IMR-90 (cell line): ENCODE measurements at regions not wholly inside any gene's neighbourhood (a gene's known extent, or its start where the extent isn't known, plus 50 kb on each side); places are given as distances from the start of the nearest gene placed in this dataset.

Experiments used
- ATAC-seq: fragments of 200-7000 bp; cut with Tn5 transposase; 2 replicates; pipeline ENCODE4 v1.9.1; 2020; ENCODE audit warnings: low read depth, mild to moderate bottlenecking, moderate library complexity
- BruUV-seq: library from RNA; stranded (reverse); fragments of 400-500 nt; replicated peaks from 2 replicates; lab custom pipeline; 2021; lab: Mats Ljungman, UMichigan
- CTCF ChIA-PET: fragments of 300-600 bp; formaldehyde crosslinking; extraction: SDS; loops from one replicate; lab custom pipeline; 2021; ENCODE audit warnings: antibody characterized with exemption; lab: Yijun Ruan, JAX
- POLR2A ChIA-PET: fragments of 300-600 bp; sonication (Branson Sonifier 250); formaldehyde crosslinking; loops from one replicate; lab custom pipeline; 2022; ENCODE audit warnings: antibody characterized with exemption; ENCODE audit not compliant: unreplicated experiment; lab: Charles Lee
- DNase-seq: peaks from one replicate; pipeline ENCODE4 v3.0.0; 2013
- H2AFZ ChIP-seq: replicated peaks from 2 replicates; pipeline ENCODE3; 2013; ENCODE audit warnings: low read length, mild to moderate bottlenecking; ENCODE audit not compliant: poor library complexity
- H2AK5ac ChIP-seq: 2 replicates; pipeline ENCODE4 v1.6.1; 2013; ENCODE audit warnings: low read depth, low read length, inconsistent platforms
- H2AK9ac ChIP-seq: replicated peaks from 2 replicates; pipeline ENCODE3; 2013; ENCODE audit warnings: mild to moderate bottlenecking, low read depth, low read length, moderate library complexity; ENCODE audit not compliant: poor library complexity
- H2BK120ac ChIP-seq: 2 replicates; pipeline ENCODE4 v1.6.1; 2013; ENCODE audit warnings: low read depth, low read length, inconsistent platforms
- H2BK15ac ChIP-seq: 3 replicates; pipeline ENCODE4 v1.6.1; 2013; ENCODE audit warnings: low read depth, low read length, inconsistent platforms
- H2BK20ac ChIP-seq: 2 replicates; pipeline ENCODE4 v1.6.1; 2013; ENCODE audit warnings: low read depth, mild to moderate bottlenecking, inconsistent platforms, low read length, moderate library complexity
- H2BK5ac ChIP-seq: 2 replicates; pipeline ENCODE4 v1.6.1; 2013; ENCODE audit warnings: mild to moderate bottlenecking, low read depth, low read length, inconsistent platforms; ENCODE audit not compliant: poor library complexity, severe bottlenecking
- H3K14ac ChIP-seq: replicated peaks from 2 replicates; pipeline ENCODE4 v1.6.1; 2013; ENCODE audit warnings: low read depth, low read length, inconsistent platforms
- H3K18ac ChIP-seq: 2 replicates; pipeline ENCODE4 v1.6.1; 2013; ENCODE audit warnings: low read depth, low read length, control low read depth
- H3K23ac ChIP-seq: 2 replicates; pipeline ENCODE4 v1.6.1; 2013; ENCODE audit warnings: low read depth, low read length, inconsistent platforms
- H3K27ac ChIP-seq: 2 replicates; pipeline ENCODE4 v1.5.1; 2013; ENCODE audit warnings: mild to moderate bottlenecking, control low read depth, low read length; ENCODE audit not compliant: insufficient read depth
- H3K27me3 ChIP-seq: 2 replicates; pipeline ENCODE4 v1.6.1; 2013; ENCODE audit warnings: low read length; ENCODE audit not compliant: control insufficient read depth, insufficient read depth
- H3K36me3 ChIP-seq: 2 replicates; pipeline ENCODE4 v1.6.1; 2013; ENCODE audit warnings: low read length, mixed read lengths; ENCODE audit not compliant: control insufficient read depth, insufficient read depth
- H3K4ac ChIP-seq: 2 replicates; pipeline ENCODE4 v1.6.1; 2013; ENCODE audit warnings: low read depth, low read length, inconsistent platforms
- H3K4me1 ChIP-seq: 2 replicates; pipeline ENCODE4 v1.6.1; 2013; ENCODE audit warnings: low read length, mixed read lengths; ENCODE audit not compliant: control insufficient read depth, insufficient read depth
- H3K4me2 ChIP-seq: 2 replicates; pipeline ENCODE4 v1.6.1; 2013; ENCODE audit warnings: low read depth, mild to moderate bottlenecking, control low read depth, low read length, moderate library complexity
- H3K4me3 ChIP-seq: 2 replicates; pipeline ENCODE4 v1.5.1; 2013; ENCODE audit warnings: low read depth, mild to moderate bottlenecking, control low read depth, low read length, moderate library complexity; ENCODE audit not compliant: insufficient read depth
- H3K56ac ChIP-seq: 2 replicates; pipeline ENCODE4 v1.6.1; 2013; ENCODE audit warnings: low read length, inconsistent platforms; ENCODE audit not compliant: insufficient read depth; ENCODE audit errors: extremely low read depth
- H3K79me1 ChIP-seq, 2 experiments: 2 replicates each; pipeline ENCODE4 v1.6.1; 2013; ENCODE audit warnings: low read length in 2 of 2, inconsistent platforms in 1 of 2, low read depth in 1 of 2
- H3K9ac ChIP-seq: 2 replicates; pipeline ENCODE4 v1.6.1; 2013; ENCODE audit warnings: low read depth, low read length, control low read depth
- H3K9me1 ChIP-seq: 2 replicates; pipeline ENCODE4 v1.6.1; 2013; ENCODE audit warnings: low read length, inconsistent platforms; ENCODE audit not compliant: insufficient read depth
- H3K9me3 ChIP-seq: 2 replicates; pipeline ENCODE4 v1.6.1; 2013; ENCODE audit warnings: low read length; ENCODE audit not compliant: control insufficient read depth, insufficient read depth
- H4K20me1 ChIP-seq: 2 replicates; pipeline ENCODE4 v1.6.1; 2013; ENCODE audit warnings: low read length, inconsistent platforms; ENCODE audit not compliant: insufficient read depth
- H4K5ac ChIP-seq: 2 replicates; pipeline ENCODE4 v1.6.1; 2013; ENCODE audit warnings: mild to moderate bottlenecking, low read depth, low read length, control low read depth
- H4K8ac ChIP-seq, 2 experiments: 2 replicates each; pipeline ENCODE4 v1.6.1; 2013; ENCODE audit warnings: low read depth in 2 of 2, low read length in 2 of 2, control low read depth in 1 of 2, inconsistent platforms in 1 of 2
- H4K91ac ChIP-seq: 2 replicates; pipeline ENCODE4 v1.6.1; 2013; ENCODE audit warnings: low read depth, low read length, inconsistent platforms; ENCODE audit not compliant: insufficient read depth
- MAZ ChIP-seq: IDR thresholded peaks from 2 replicates; pipeline ENCODE4 v1.6.1; 2012; ENCODE audit warnings: low read depth, mild to moderate bottlenecking, low read length, improper control_type of control experiment, moderate library complexity, borderline replicate concordance
- MXI1 ChIP-seq: IDR thresholded peaks from 2 replicates; pipeline ENCODE4 v1.6.1; 2012; ENCODE audit warnings: low read depth, mild to moderate bottlenecking, low read length, moderate library complexity, borderline replicate concordance
- POLR2A ChIP-seq: IDR thresholded peaks from 2 replicates; pipeline ENCODE4 v1.6.1; 2012; ENCODE audit warnings: mild to moderate bottlenecking, low read depth, low read length
- RAD21 ChIP-seq: IDR thresholded peaks from 2 replicates; pipeline ENCODE4 v1.6.1; 2012; ENCODE audit warnings: low read length, improper control_type of control experiment
- WGBS, 2 experiments: methylation state at CpG; one replicate each; pipeline versions ENCODE4 v1.1.5 to v1.1.7; 2013; ENCODE audit warnings: missing lambda C conversion rate in 2 of 2; ENCODE audit not compliant: insufficient read length in 1 of 2; ENCODE audit errors: extremely low coverage in 2 of 2; 5-methylcytosine and 5-hydroxymethylcytosine counted together
- dilution Hi-C: fragments of 300-500 bp; cut with HindIII; formaldehyde crosslinking; loops from one replicate; pipeline ENCODE4 v1.14.3; 2018; ENCODE audit warnings: low sequenced_read_pairs; ENCODE audit not compliant: unreplicated experiment
- in situ Hi-C: fragments of 300-500 bp; cut with MboI; formaldehyde crosslinking; loops from 3 replicates; pipeline ENCODE4 v1.14.3; 2019; ENCODE audit warnings: low sequenced_read_pairs, inconsistent platforms, mixed read lengths
- intact Hi-C: fragments of 100-400 bp; cut with micrococcal nuclease; formaldehyde crosslinking; loops from 2 replicates; pipeline ENCODE4 v1.10.0; 2022
- TF ChIP-seq, protein P1 (sequence below): fragments of 150-350 bp; IDR thresholded peaks from 2 replicates; pipeline ENCODE4 v1.6.1; 2016; ENCODE audit warnings: low read depth, mild to moderate bottlenecking, low read length, moderate library complexity, borderline replicate concordance

DNA sequence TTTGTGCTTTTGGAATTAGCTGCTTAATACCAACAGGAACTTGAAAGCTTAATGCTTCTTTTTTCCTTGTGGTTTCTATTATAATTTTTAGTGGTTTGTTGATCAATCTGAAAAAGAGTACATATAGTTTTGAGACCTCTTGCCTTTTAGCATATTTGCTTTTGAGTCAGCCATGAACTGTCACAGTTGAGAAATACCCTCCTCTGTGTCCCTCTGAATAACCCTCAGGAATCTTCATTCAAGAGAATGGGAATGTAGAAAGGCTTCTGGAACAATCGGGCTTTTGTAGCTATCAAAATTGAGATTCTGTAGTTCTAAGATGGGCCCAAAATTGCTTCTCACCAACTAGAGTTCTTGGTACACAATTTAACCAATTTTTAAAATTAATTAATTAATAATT, 451.1 kb upstream of the TRIB2 start:
- Histone ChIP-seq H3K4me2 (no peak overlapping the region), H3K14ac (no peak overlapping the region), H2BK120ac (no peak overlapping the region), H4K5ac (no peak overlapping the region), H2AK5ac (no peak overlapping the region), H4K91ac (no peak overlapping the region), H3K36me3 (no peaks in the 10 kb centered on the region), H4K20me1 (no peaks in the 10 kb centered on the region), H2BK5ac (no peak overlapping the region), H4K8ac (no peak overlapping the region), H3K9ac (no peak overlapping the region), H2AFZ (no peak overlapping the region), H2BK15ac (no peak overlapping the region), H3K9me3 (no peaks in the 10 kb centered on the region), H3K79me1 (no peaks in the 10 kb centered on the region), H3K18ac (no peak overlapping the region), H3K4me3 (no peak overlapping the region), H3K9me1 (no peaks in the 10 kb centered on the region), H3K4me1 (peaks cover 2% of the 10 kb centered on the region; the same call in 1 of the 2 replicates), H3K27ac (no peak overlapping the region), H2AK9ac (no peak overlapping the region), H3K27me3 (no peaks in the 10 kb centered on the region), H2BK20ac (no peak overlapping the region), H3K56ac (no peak overlapping the region), H3K4ac (no peak overlapping the region), H3K23ac (no peak overlapping the region)
- WGBS, 2 experiments, result no CpG with 5 or more reads among the region's 1 CpG
- ATAC-seq, result no peak
- intact Hi-C loops, result no loop called here
- ChIA-PET POLR2A (no interaction called here), CTCF (interaction anchor here (0.6 kb wide), 1 partner anchor 10 kb away, joined by 3 read pairs; no protein-coding TSS in a partner anchor)
- dilution Hi-C loops, result no loop called here
- in situ Hi-C loops, result no loop called here
- peak; percentile 18 for DNase-seq
- TF ChIP-seq, protein P1, sequence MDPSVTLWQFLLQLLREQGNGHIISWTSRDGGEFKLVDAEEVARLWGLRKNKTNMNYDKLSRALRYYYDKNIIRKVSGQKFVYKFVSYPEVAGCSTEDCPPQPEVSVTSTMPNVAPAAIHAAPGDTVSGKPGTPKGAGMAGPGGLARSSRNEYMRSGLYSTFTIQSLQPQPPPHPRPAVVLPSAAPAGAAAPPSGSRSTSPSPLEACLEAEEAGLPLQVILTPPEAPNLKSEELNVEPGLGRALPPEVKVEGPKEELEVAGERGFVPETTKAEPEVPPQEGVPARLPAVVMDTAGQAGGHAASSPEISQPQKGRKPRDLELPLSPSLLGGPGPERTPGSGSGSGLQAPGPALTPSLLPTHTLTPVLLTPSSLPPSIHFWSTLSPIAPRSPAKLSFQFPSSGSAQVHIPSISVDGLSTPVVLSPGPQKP, result no peak
- no peak for TF ChIP-seq MXI1
- no peak for TF ChIP-seq RAD21
- TF ChIP-seq MAZ, result no peak
- no peak for TF ChIP-seq POLR2A
- BruUV-seq, result no TSS peak
